GM19452 (cell line): ENCODE measurements at regions not wholly inside any gene's neighbourhood (a gene's known extent, or its start where the extent isn't known, plus 50 kb on each side); places are given as distances from the start of the nearest gene placed in this dataset.
"Not testable (repeated sequence)": the region's sequence is repeated elsewhere in the genome, so short reads cannot be mapped to it uniquely, and the experiment has no call there.

Source experiments
- ATAC-seq: cut with Tn5 transposase; IDR thresholded peaks from one replicate; pipeline ENCODE4 v1.9.1; 2021; ENCODE audit not compliant: unreplicated experiment

DNA sequence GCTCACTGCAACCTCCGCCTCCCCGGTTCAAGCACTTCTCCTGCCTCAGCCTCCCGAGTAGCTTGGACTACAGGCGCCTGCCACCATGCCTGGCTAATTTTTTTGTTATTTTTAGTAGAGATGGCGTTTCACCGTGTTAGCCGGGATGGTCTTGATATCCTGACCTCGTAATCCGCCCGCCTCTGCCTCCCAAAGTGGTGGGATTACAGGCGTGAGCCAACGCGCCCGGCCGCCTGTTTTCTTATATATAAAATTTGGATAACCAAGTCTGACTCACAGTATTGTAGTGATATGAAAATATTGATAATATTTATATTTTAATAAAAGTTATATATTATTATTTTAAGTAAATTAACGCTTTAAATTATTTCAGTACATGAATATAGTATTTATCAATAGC lies 1821.7 kb downstream of the BRINP3 start:
- ATAC-seq, result not testable (repeated sequence)

- ATAC-seq, result no peak
Measured at GRCh38 chr1:188660572-188660971, 1817.1 kb downstream of the BRINP3 start.

- no peak for ATAC-seq
Measured at GRCh38 chr1:188665477-188665876, 1812.2 kb downstream of the BRINP3 start.

- ATAC-seq, result no peak
Measured at GRCh38 chr1:188668083-188668482, 1809.6 kb downstream of the BRINP3 start.

DNA sequence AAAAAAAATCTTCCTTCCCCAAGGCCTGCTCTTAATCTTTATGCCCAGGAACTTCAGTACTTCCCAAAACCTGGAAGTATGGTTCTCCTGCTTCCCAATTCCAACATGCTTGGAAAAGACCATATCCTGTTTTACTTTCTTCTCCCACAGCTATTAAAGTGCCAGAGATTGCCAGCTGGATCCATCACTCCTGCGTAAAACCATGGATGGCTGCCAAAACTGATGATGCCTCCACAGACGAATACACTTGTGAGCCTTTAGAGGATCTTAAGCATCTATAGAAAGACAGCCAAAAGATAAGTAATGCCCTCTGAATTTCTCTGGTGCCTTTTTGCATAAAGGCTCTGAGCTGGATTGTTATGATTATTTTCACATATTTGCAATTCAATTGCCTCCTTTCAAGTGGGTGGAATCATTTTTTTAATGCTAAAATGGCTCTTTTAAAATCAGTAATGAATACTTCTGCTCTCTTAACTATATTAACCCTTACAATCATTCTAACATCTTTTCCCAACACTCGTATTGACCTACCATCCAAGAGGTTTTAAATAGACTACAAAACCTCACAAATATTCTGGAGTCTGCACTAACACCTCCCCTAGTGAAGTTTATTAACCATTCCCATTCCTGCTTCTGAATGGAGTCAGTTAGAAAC lies 1807.8 kb downstream of the BRINP3 start:
- no peak for ATAC-seq

DNA sequence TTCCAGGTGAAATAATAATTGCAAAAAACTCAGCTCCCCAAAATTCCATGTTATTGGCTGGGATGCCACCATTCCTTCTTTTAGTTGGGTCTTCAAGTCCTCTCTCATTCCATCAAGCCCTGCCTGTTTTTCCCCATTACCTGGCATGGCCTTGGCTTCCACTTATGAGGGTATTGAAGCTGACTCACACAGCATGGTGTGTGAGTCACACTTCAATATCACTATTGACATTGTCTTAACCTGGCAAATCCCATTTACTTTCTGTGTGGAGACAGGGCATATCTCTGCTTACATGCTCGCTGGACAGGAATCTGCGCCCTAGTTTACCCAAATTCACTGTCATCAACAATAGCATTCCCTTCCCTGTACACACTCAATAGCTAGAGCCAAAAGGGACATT lies 1806.8 kb downstream of the BRINP3 start:
- no peak for ATAC-seq

DNA sequence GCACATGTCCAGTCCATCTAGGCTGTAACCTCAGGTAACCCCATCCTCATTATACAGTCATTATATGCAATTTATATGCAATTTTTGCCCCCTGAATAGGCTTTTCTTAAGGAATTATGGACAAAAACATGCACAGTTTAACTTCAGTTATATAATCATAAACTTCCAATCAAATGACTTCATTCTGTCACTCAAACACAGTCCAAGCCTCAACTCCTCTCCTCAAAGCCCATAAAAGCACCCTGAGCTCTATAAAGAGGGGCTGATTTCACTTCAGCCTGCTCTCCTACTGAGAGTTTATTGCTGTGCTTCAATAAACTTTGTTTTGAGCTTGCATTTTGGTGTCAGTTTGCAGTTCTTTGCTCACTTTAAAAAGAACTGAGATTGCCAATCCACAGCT lies 1805.5 kb downstream of the BRINP3 start:
- no peak for ATAC-seq

DNA sequence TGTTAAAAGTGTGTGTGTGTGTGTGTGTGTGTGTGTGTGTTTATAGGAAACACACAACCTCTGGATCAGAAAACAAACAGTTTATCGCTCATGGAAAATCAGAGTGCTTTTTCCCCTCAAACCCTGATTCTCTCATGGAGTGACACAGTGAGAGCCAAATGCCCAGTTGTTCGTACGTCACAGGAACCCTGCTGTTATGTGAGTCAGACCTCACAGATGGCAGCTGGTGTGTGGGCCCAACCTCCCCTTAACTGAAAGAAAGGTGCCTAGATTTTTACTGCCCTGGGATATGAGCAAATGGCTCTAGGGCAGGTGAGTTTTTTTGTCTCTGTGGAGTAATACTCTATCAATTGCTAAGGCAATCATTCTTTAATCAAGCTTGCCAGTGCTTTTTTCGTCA lies 1788.1 kb downstream of the BRINP3 start:
- ATAC-seq, result no peak

DNA sequence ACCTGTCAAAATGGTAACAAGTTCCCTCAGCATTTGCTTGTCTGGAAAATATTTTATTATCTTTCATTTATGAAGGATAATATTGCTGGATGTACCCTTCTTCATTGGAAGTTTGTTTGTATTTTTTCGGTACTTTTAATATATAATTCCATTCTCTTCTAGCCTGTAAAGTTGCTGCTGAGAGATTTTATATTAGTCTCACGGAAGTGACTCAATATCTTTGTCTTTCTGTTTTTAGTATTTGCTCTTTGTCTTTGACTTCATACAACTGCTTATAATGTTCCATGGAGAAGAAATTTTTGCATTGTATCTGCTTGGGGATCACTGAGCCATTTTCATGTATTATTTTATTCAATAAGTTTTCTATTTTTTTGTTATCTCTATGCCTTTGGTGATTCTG lies 1777.5 kb downstream of the BRINP3 start:
- no peak for ATAC-seq

DNA sequence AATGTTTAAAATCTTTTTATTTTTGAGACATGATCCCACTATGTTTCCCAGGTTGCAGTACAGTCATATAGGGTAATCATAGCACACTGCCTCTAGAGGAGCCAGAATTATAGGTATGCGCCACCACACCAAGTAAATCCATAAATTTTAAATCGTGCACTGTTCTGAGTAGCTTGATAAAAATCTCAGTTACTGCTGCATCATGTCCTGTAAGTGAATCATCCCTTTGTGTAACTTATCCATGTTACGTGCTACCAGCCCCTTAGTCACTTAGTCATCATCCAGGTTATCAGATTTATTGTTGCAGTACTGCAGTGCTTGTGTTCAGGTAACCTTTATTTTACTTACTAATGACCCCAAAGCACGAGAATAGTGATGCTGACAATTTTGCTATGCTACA lies 1770.9 kb downstream of the BRINP3 start:
- no peak for ATAC-seq

- ATAC-seq, result no peak
Measured at GRCh38 chr1:188708795-188709535, 1768.7 kb downstream of the BRINP3 start.

DNA sequence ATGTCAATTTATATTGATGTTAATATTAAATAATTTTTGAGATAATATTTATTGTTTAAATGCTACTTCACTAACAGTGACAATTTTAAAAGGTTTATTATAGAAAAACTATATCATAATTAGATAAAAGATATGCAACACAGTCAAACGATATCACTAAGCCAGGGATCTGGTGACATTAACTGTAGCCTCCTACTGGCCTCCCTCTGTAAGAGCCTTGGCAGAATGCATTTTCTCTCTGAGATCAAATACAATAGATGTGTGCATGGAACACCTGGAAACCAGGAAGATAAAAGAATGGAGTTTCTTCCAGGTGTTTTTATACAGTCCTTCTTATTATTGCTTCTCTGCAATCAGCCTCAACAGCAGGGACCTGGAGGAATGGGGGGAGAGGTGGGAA lies 1762.1 kb downstream of the BRINP3 start:
- ATAC-seq, result no peak

DNA sequence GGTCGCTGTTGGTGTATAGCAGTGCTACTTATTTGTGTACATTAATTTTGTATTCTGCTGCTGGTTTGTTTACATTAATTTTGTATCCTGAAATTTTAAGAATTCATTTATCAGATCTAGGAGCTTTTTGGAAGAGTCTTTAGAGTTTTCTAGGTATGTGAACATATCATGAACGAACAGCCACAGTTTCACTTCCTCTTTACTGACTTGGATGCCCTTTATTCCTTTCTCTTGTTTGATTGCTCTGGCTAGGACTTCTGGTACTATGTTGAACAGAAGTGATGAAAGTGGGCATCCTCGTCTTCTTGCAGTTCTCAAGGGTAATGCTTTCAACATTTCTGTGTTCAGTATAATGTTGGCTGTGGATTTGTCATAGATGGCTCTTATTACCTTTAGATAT lies 1757.9 kb downstream of the BRINP3 start:
- no peak for ATAC-seq

DNA sequence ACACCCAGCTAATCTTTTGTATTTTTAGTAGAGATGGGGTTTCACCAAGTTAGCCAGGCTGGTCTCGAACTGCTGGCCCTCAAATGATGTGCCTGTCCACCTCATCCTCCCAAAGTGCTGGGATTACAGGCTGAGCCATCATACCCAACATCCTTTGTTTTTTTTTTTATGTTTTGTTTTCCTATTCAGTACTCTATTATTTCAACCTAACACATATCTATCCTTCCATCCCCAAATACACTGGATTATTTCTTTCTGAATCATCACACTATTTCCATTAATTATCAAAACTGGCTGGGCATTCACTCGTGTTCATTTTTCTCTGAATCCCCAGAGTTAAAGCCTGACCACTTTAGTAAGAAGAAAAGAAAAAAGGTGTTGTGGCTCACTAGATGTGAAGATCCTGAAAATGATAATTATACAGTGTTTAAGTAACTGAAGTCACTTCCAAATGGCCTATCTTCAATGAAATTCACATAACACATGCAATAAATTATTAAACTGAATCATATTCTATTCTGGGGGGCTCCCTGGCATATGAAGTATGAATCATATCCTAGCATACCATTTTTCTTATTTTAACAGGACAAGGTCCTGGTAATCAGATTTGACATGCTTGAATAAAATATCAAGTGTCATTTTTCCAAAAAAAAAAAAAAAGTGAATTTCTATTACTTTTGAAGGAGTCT lies 1754.2 kb downstream of the BRINP3 start:
- no peak for ATAC-seq

DNA sequence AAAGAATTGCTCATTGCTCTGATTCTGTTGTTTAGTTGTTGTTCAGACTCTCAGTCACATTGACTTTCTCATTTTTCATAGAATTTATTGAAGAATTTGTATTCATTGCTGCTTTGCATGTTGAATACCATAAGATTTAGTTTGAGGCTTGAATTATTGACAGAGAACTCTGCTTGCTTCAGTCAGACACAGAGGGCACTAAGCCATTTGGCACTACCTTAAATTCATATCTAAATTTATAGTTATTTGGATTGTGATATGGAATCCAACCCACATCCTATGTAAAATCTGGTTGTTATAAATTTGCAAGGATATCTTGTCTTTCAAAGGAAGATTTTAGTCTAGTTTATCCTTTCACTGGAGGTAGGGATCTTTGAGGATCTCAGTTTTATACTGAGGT lies 1748.6 kb downstream of the BRINP3 start:
- no peak for ATAC-seq

DNA sequence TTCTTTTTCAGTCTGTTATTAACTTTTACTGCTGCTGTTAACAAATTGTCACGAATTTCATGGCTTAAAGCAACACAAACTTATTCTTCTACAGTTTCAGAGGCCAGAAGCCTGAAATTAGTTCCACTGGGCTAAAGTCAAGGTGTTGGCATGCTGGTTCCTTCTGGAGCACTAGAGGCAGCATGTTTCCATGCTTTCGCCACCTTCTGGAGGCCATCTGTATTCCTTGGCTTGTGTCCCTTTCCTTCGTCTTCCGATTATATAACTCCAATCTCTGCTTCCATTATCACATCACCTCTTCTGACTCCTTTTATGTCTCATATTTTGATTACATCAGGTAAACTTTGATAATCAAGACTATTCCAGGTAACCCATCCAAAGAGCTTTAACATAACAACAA lies 1742.1 kb downstream of the BRINP3 start:
- ATAC-seq, result no peak

- ATAC-seq, result not testable (repeated sequence)
Measured at GRCh38 chr1:188749275-188749674, 1728.4 kb downstream of the BRINP3 start.

GRCh38 chr1:188752027-188752426 lies 1725.6 kb downstream of the BRINP3 start:
- not testable (repeated sequence) for ATAC-seq

DNA sequence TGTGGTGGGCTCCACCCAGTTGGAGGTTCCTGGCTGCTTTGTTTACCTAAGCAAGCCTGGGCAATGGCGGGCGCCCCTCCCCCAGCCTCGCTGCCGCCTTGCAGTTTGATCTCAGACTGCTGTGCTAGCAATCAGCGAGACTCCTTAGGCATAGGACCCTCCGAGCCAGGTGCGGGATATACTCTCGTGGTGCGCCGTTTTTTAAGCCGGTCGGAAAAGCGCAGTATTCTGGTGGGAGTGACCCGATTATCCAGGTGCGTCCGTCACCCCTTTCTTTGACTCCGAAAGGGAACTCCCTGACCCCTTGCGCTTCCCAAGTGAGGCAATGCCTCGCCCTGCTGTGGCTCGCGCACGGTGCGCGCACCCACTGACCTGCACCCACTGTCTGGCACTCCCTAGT lies 1719.9 kb downstream of the BRINP3 start:
- ATAC-seq, result not testable (repeated sequence)

- ATAC-seq, result no peak
Measured at GRCh38 chr1:188761226-188761625, 1716.4 kb downstream of the BRINP3 start.

DNA sequence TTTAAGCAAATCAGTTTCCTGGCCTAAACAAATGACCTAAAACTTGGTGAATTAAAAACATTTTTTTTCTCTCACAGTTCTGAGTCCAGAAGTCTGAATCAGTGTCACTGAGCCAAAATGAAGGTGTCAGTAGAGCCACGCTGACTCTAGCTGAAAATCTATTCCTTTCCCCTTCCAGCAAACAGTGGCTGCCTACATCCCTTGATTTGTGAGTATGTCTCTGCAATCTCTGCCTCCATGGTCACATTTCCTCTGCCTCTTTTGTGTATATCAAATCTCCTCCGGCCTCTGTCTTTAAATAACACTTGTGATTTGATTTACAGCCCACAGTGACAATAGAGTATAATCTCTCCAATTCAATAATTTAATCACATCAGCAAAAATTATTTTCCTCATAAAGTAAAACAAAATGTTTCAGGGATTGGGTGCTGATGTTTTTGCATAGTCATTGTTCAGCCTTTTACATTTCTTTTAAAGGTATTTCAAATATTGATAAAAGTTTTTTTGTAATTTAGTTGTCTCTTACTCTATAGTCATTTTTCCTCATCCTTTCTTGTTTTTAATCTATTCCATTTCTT lies 1715.4 kb downstream of the BRINP3 start:
- no peak for ATAC-seq

- no peak for ATAC-seq
Measured at GRCh38 chr1:188763541-188763940, 1714.1 kb downstream of the BRINP3 start.
